Spleen (tissue), 7 donors: ENCODE measurements at regions not wholly inside any gene's neighbourhood (a gene's known extent, or its start where the extent isn't known, plus 50 kb on each side); places are given as distances from the start of the nearest gene placed in this dataset.

Experiments used
- POLR2A ChIP-seq, 3 donors: fragments of 450-650 bp; IDR thresholded peaks; one replicate each; pipeline ENCODE4 v1.5.1; 2017; ENCODE audit warnings: antibody characterized with exemption in 3 of 3, mild to moderate bottlenecking in 1 of 3
- TF ChIP-seq, protein P1 (sequence below), 11 experiments: fragments of 200-600 bp in 7 of 11; fragments of 450-650 bp in 4 of 11; sonication (generic) in 4 of 11; IDR thresholded peaks in 8 of 11; conservative IDR thresholded peaks in 3 of 11; 1 replicate in 7 of 11; 2 replicates in 4 of 11; pipeline versions ENCODE4 v1.4.0 to v1.8.0; 2016 to 2021; ENCODE audit warnings: antibody characterized with exemption in 11 of 11, inconsistent platforms in 4 of 11, mild to moderate bottlenecking in 1 of 11
- donor health status: DM: no; HTN: no; CAD: no; lungs with moderate emphysema.
- donor health status: DM: no; HTN: no; CAD: no.
- donor health status: DM: no; HTN: no; CAD: no.

DNA sequence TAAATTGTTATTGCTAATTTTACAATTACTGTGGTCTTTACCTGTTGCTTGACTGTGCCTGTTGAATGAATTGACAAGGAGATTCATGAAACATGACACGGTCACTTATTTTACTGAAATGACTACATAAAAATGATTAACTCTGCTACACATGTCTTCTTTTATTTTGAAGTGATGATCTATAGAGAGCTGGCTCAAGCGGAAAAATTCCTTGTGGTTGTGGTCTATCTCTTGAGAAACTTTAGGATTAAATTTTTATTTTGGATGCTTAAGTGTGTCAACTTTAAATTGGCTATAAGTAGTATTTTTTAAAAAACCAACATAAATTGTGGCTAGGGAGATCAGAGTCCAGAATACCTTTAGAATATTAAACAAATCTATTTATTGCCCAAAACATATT lies 131.8 kb upstream of the PITX2 start:
- TF ChIP-seq, protein P1, sequence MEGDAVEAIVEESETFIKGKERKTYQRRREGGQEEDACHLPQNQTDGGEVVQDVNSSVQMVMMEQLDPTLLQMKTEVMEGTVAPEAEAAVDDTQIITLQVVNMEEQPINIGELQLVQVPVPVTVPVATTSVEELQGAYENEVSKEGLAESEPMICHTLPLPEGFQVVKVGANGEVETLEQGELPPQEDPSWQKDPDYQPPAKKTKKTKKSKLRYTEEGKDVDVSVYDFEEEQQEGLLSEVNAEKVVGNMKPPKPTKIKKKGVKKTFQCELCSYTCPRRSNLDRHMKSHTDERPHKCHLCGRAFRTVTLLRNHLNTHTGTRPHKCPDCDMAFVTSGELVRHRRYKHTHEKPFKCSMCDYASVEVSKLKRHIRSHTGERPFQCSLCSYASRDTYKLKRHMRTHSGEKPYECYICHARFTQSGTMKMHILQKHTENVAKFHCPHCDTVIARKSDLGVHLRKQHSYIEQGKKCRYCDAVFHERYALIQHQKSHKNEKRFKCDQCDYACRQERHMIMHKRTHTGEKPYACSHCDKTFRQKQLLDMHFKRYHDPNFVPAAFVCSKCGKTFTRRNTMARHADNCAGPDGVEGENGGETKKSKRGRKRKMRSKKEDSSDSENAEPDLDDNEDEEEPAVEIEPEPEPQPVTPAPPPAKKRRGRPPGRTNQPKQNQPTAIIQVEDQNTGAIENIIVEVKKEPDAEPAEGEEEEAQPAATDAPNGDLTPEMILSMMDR (IDR thresholded peaks at IDR 0.05 in 8 of 11, conservative IDR thresholded peaks at IDR 0.05 in 3 of 11): no peak
- no peak for TF ChIP-seq POLR2A (IDR thresholded peaks at IDR 0.05)
